ENCODE measurements at regions not wholly inside any gene's neighbourhood (a gene's known extent, or its start where the extent isn't known, plus 50 kb on each side); places are given as distances from the start of the nearest gene placed in this dataset.
A peak's percentile ranks its signal among the peaks of the same experiment; 100 is the strongest.

DNA sequence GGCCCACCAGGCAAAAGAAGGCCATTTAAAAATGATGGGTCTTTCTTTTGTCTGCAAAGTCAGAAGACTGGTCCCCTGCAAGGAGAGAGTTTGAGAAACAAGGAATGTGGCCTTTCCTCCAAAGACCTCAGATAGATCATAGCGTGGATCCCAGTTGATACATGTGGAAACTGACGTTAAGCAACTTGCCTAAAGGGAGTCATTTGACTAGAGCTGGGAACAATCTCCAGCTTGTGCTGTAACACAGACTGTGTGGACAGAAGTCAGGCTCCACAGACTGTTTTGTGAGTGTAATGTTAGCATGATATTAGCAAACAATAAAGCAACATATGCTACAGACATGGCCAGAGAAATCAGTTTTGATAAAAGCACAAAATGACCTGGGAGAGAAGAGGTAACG is 140.4 kb upstream of the CITED2 start:
- no peak for DNase-seq (ENCODE audit: low spot score)

DNA sequence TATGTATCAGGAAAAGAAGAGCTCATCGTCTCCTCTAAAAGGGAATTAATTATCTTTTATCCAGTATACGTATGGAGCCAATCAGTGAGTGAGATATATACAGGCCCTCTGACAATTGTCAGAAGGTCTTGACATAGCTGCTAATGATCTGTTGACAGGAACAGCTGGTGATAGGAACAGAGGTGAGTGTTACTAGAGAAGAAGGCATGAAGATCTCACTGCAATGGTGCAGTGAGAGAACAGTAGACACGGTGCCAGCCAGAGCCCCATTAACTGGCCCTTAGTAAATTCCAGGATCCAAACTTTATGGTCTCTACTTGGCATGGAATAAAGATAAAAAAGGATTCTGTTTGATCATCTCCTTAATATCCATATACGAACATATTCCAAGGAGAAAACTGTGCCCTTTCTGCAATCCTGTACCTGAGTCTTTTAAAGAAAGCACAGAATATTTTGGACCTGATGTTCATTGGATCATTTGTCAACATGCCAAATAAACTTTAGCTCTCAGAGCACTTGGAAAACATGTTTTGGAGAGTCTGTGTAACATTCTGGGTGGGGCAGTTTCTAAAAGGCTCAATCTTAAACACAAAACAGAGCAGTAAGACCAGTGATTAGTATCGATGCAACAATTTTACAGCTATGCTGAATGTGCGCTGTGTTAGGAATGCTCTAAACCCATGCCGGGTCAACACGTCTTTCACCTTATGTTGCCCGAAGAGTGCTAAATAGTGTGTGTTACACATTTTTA is 135.8 kb upstream of the CITED2 start:
- DNase-seq (ENCODE audit: low spot score) = peak; percentile 73

DNA sequence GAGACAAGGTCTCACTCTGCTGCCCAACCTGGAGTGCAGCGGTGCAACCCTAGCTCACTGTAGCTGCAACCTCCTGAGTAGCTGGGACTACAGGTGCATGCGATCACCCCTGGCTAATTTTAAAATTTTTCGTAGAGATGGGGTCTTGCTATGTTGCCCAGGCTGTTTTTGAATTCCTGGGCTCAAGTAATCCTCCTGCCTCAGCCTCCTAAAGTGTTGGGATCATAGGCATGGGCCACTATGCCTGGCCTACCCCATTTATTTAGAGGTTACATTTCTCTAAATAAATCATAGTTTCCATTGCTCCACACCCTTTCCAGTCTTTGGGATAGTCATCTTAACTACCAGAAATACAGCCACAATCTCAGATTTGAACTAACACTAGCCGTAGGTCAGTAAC is 134.7 kb upstream of the CITED2 start:
- DNase-seq (ENCODE audit: low spot score) = no peak

- DNase-seq (ENCODE audit: low spot score) = no peak
These were observed 134.1 kb upstream of the CITED2 start for GRCh38 chr6:139508576-139508975.

GRCh38 chr6:139508023-139508422 is 133.6 kb upstream of the CITED2 start:
- DNase-seq (ENCODE audit: low spot score) = no peak

DNA sequence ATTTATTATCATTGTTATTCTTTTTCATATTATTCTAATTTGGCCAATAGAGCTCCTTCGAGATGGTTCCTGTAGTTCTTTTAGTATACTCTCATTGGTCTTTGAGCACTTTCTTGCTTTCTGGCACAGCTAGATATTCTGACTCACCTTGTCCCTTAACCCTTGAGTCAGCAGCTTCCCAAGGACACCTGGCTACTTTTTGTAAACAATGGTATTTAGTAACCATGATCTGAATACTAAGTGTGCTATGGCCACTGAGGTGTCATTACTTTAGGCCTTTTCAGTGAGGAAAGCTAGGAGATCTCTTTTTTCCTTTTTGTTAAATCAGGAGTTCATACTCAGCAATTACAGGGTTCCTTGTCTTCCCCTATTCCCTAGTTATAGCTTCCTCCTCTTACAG is 126.5 kb upstream of the CITED2 start:
- no peak for DNase-seq (ENCODE audit: low spot score)

DNA sequence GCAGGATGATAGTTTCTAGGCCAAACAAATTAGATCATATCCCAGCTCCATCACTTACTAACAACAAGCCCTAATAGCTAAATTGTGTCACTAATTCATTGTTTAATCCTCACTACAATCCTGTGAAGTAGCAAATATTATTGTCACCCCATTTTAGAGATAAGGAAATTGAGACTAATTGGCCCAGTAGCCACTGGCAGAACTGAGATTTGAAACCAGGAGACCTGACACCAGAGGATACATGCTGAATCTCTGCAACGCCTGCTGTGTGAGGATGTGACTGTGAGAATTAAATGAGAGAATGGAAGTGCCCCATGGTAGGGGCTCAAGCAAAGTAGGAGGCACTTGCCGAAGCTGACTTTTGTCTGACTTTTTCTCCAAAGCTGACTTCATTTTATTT is 124.3 kb upstream of the CITED2 start:
- DNase-seq (ENCODE audit: low spot score) = no peak

GRCh38 chr6:139497345-139497961 is 123.0 kb upstream of the CITED2 start:
- DNase-seq (ENCODE audit: low spot score) = peak; percentile 81

GRCh38 chr6:139496654-139497344 is 122.4 kb upstream of the CITED2 start:
- no peak for DNase-seq (ENCODE audit: low spot score)

DNA sequence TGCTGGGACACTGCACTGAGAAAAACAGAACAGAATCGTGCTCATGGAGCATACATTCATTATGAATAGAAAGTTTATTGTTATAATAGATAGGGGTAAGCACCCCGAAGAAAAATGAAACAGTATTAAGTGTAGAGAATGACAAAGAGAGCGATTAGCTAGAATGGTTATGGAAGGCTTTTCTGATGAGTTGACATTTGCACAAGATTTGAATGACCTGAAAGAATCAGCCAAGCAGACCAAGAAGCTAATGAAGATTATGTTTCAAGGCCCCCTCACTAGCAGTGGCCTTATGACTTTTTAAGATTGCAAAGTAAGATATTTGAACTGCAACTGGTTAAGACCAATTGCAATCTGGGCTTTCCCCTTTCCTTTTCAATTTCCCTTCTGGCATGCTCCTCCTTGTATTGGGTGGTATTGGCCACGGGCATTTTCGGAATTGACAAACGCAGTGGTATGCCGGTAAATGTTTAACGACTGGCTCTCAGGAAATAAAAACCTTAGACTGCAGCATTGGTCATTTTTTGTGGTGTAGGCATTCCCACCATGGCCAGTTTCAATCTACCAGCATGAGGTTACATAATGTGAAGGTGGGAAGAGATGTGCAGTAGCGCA is 120.0 kb upstream of the CITED2 start:
- no peak for DNase-seq (ENCODE audit: low spot score)

- peak; percentile 81 for DNase-seq (ENCODE audit: low spot score)
These were observed 116.0 kb upstream of the CITED2 start for GRCh38 chr6:139490482-139490881.

DNA sequence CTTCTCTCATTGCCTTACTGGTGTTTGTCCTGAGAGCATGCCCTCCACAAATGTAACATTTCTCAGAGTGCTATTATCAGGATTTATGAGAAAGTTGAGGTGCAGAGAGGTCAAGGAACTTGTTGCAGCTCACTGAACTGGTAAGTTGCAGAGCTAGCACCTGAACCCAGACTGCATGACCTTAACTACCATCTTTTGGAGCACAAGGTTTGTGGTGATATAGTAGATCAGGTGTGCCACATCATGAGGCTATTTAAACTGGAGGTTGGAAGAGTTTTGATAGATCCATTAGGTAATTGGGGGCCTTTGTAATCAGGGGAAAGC is 112.0 kb upstream of the CITED2 start:
- DNase-seq (ENCODE audit: low spot score) = no peak

DNA sequence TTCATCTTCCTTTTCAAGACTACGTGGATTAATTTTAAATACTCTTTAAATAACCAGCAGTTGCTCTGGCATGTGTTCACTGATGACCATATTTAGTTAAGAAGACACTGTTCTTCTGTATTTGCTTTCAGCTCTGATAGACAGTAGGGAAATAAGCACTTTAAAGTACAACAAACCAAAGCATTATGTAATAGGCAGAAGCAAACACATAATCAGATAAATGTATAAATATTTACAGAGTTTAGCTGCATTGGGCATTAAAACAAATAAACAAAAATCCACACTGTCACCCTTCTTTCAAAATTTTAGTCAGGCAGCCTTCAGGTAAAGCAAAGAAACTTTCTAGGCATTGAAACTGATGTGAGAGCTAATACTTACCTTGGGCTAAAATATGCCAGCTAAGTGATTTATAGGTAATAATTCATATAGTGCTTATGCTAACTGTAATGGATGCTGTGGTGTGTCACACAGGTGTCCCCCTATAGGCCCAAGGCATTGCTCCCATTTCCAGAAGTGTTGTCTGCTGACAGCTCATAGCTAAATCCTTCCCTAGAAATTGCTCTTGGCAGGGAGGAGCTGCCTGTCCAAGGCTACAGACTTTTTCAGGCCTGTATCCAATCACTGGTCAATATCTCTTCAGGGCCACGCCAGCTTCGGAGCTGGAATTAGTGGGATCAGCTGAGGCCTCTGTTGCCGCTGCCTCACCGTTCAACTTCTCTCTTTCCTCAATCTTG is 111.5 kb upstream of the CITED2 start:
- DNase-seq (ENCODE audit: low spot score) = no peak

- DNase-seq (ENCODE audit: low spot score) = no peak
These were observed 110.7 kb upstream of the CITED2 start for GRCh38 chr6:139485185-139485584.

DNA sequence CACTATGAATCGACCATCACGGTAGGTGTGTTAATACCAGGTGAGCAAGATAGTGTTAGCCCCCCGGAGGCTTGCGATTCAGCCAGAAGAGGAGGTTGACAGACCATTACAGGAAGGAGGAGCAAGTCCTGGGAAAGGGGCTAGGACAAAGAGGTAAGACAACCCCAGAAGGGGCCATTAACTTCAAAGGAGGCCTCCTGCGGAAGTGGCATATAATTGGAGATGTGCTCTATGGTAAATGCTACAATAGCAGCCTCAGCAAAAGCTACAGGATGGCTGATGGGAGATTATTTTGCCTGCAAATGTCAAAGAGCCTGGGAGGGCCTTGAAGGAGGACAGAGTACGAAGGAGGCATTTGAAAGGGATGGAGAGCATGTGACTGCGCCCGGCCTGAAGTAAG is 108.6 kb upstream of the CITED2 start:
- no peak for DNase-seq (ENCODE audit: low spot score)

DNA sequence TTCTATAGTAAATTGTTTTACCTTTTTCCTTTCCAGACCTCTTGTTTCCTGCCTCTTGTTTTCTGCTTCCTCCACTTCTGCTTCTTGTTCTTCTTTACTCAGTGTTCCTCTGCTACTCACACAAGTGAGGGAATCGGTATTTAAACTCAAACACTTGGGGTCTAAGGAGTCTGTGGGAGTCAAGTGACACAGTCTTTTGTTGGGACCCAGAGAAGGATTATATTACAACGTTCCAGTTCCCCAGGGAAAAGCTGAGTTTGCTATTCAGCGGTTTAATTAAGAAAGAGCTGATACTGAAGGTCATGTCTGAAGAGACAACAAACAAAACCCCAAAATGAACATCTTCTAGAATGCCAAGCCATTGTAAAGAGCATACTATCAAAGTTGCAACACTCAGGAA is 107.8 kb upstream of the CITED2 start:
- no peak for DNase-seq (ENCODE audit: low spot score)

- DNase-seq (ENCODE audit: low spot score) = no peak
These were observed 106.1 kb upstream of the CITED2 start for GRCh38 chr6:139480356-139481165.

DNA sequence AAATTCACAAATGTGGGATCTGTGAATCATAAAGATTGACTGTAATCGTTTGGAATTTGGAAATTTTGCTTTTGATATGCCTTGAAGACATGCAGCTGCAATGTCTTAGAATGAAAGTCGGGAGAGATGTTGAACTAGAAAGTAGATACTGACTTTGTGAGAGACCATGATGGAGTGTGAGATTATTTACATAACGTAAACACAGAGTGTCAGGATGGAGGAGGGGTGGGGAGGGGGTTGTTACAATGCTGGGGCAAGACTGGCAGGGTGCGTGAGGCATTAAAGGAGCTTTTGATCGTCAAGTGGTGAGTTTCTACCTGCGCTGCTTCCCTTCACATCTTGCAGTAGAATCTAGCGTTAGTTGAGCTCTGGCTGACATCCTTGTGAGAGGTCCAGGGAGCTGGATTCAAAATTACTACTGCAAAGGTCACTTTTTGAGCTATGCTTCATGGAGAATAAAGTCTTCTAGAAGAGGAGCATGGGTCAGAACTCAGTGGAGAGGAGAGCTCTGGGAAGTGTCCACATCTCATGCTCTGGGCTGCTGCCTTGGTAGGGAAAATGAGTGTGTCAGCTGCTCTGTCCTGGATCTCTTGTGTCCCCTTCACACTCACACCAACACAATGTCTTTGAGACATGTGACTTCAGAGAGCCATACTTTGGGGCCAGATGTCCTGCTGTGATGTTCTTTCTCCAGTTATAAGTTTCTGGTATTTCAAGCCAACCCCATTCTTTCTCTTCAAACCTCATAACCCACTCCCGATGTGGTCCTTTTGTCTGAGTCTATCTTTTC is 105.2 kb upstream of the CITED2 start:
- DNase-seq (ENCODE audit: low spot score) = no peak

DNA sequence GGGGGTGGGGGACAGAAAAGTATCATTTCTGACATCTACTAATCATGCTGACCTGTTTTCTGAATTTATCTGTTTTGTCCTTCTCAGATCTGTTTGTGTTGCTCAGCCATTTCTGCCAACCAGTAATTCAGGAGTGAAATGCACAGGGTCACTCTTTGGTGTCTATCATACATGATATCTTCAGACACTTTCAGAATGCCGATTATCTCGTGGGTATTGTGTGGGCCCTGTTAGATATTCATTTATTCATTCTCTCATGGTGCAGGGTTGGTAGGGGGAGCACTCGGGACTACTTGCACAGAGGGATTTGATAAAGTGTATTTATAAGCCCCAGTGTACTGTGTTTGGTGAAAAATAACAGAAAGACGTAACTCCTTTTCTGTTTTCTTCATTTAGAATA is 101.2 kb upstream of the CITED2 start:
- DNase-seq (ENCODE audit: low spot score) = peak; percentile 56

GRCh38 chr6:139475241-139475640 is 100.8 kb upstream of the CITED2 start:
- DNase-seq (ENCODE audit: low spot score) = no peak

All from hematopoietic multipotent progenitor cell treated with erythropoietin and hydrocortisone succinate and interleukin-3 and kit ligand, for 17 days (in vitro differentiated cells).